ENCODE measurements at regions not wholly inside any gene's neighbourhood (a gene's known extent, or its start where the extent isn't known, plus 50 kb on each side); places are given as distances from the start of the nearest gene placed in this dataset.

GRCh38 chr2:103773884-103774283, 1012.1 kb downstream of the TMEM182 start:
- no peaks in the 10 kb centered on the region for H3K79me1 ChIP-seq (ENCODE audit: insufficient read depth, low read depth, low read length, poor library complexity, severe bottlenecking)
- H2AFZ ChIP-seq (ENCODE audit: low read length): no peak overlapping the region
- no peak overlapping the region for H2BK5ac ChIP-seq (ENCODE audit: insufficient read length, low read length)
- Mint-ChIP-seq H3K27ac (no peak overlapping the region), H3K27me3 (ENCODE audit: low read depth) (peaks cover 7% of the 10 kb centered on the region), H3K9me3 (peaks cover 3 to 4% of the 10 kb centered on the region in 2 experiments; a peak in 4 of 5 replicates), H3K4me3 (no peak overlapping the region), H3K4me1 (peaks cover 3 to 11% of the 10 kb centered on the region in 2 experiments), H3K36me3 (ENCODE audit: insufficient read depth in 1 of 3, low read depth in 3 of 3) (peaks cover 0 to 3% (median 0%) of the 10 kb centered on the region in 3 experiments; a peak in 1 of 7 replicates)
- no peak for DNase-seq
- no peaks in the 10 kb centered on the region for H3K27me3 ChIP-seq (ENCODE audit: insufficient read depth, low read length)
- H2BK12ac ChIP-seq (ENCODE audit: insufficient read length, low read depth, low read length): no peak overlapping the region
- H3K4me2 ChIP-seq (ENCODE audit: insufficient read depth, insufficient read length, low read length): no peak overlapping the region
- no peaks in the 10 kb centered on the region for H3K23me2 ChIP-seq (ENCODE audit: insufficient read length, low read depth, low read length, poor library complexity, severe bottlenecking)
- no peak overlapping the region for H2BK20ac ChIP-seq (ENCODE audit: low read depth, low read length, poor library complexity, severe bottlenecking)
- H2BK120ac ChIP-seq (ENCODE audit: low read depth, low read length, poor library complexity, severe bottlenecking): no peak overlapping the region
- H2BK15ac ChIP-seq (ENCODE audit: low read depth, low read length): no peak overlapping the region
- H3K4me1 ChIP-seq (ENCODE audit: insufficient read depth, low read length): no peaks in the 10 kb centered on the region
- H3K4ac ChIP-seq (ENCODE audit: low read depth, low read length): no peak overlapping the region
- no peak overlapping the region for H3K23ac ChIP-seq (ENCODE audit: insufficient read length, low read depth, low read length)
- H3K14ac ChIP-seq (ENCODE audit: insufficient read depth, low read length): no peak overlapping the region
- H3K9me3 ChIP-seq (ENCODE audit: control insufficient read depth, low read depth, low read length): no peaks in the 10 kb centered on the region
- H4K20me1 ChIP-seq (ENCODE audit: control insufficient read depth, insufficient read depth, insufficient read length): no peaks in the 10 kb centered on the region
- no peak overlapping the region for H3K9ac ChIP-seq (ENCODE audit: extremely low read depth, insufficient read length, low read length)
- TF ChIP-seq, protein P1, sequence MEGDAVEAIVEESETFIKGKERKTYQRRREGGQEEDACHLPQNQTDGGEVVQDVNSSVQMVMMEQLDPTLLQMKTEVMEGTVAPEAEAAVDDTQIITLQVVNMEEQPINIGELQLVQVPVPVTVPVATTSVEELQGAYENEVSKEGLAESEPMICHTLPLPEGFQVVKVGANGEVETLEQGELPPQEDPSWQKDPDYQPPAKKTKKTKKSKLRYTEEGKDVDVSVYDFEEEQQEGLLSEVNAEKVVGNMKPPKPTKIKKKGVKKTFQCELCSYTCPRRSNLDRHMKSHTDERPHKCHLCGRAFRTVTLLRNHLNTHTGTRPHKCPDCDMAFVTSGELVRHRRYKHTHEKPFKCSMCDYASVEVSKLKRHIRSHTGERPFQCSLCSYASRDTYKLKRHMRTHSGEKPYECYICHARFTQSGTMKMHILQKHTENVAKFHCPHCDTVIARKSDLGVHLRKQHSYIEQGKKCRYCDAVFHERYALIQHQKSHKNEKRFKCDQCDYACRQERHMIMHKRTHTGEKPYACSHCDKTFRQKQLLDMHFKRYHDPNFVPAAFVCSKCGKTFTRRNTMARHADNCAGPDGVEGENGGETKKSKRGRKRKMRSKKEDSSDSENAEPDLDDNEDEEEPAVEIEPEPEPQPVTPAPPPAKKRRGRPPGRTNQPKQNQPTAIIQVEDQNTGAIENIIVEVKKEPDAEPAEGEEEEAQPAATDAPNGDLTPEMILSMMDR (conservative IDR thresholded peaks at IDR 0.05): no peak
- no peak overlapping the region for H3K56ac ChIP-seq (ENCODE audit: insufficient read length, low read depth, low read length)
- no peak overlapping the region for H4K8ac ChIP-seq (replicated peaks; ENCODE audit: insufficient read length, low read depth, low read length)
- no peak overlapping the region for H4K5ac ChIP-seq (ENCODE audit: insufficient read length, low read depth, low read length)
- no peak overlapping the region for H2AK5ac ChIP-seq (ENCODE audit: insufficient read length, low read length)
- no CpG with 5 or more reads among the region's 4 CpGs for WGBS (ENCODE audit: extremely low coverage, insufficient read length, low lambda C conversion rate)
- H3K18ac ChIP-seq (ENCODE audit: insufficient read length, low read depth, low read length): no peak overlapping the region
- H4K91ac ChIP-seq (ENCODE audit: insufficient read length, low read depth, low read length): no peak overlapping the region
- no peak overlapping the region for H3T11ph ChIP-seq (ENCODE audit: low read length)
- no peak overlapping the region for H3K27ac ChIP-seq (ENCODE audit: insufficient read length, low read depth, low read length)
- H3K79me2 ChIP-seq (ENCODE audit: insufficient read depth, low read length): no peaks in the 10 kb centered on the region

Data from H9 (cell line).